Ovary (tissue), 3 donors: ENCODE measurements at regions not wholly inside any gene's neighbourhood (a gene's known extent, or its start where the extent isn't known, plus 50 kb on each side); places are given as distances from the start of the nearest gene placed in this dataset.

Experiments used
- CTCF ChIP-seq, 3 donors: fragments of 450-650 bp in 2 of 3; fragments of 200-600 bp in 1 of 3; IDR thresholded peaks; one replicate each; pipeline versions ENCODE4 v1.5.1 to v1.8.0; 2016 to 2022; ENCODE audit warnings: antibody characterized with exemption in 3 of 3, mild to moderate bottlenecking in 1 of 3
- POLR2A ChIP-seq: fragments of 450-650 bp; IDR thresholded peaks from one replicate; pipeline ENCODE4 v1.6.1; 2017; ENCODE audit warnings: antibody characterized with exemption, mild to moderate bottlenecking, moderate library complexity
- donor health status: DM: no; HTN: no; CAD: no.

GRCh38 chr5:133680830-133681565 is 68.7 kb upstream of the FSTL4 start:
- TF ChIP-seq POLR2A: no peak
- TF ChIP-seq CTCF (IDR thresholded peaks at IDR 0.05): no peak
